ENCODE measurements at regions not wholly inside any gene's neighbourhood (a gene's known extent, or its start where the extent isn't known, plus 50 kb on each side); places are given as distances from the start of the nearest gene placed in this dataset.

GRCh38 chr1:168932539-168932938 is 174.0 kb upstream of the ATP1B1 start:
- peak; percentile 64 for DNase-seq (ENCODE audit: low read depth)
- H3K4me3 ChIP-seq (replicated peaks; ENCODE audit: low read depth, low read length): no peak overlapping the region
- TF ChIP-seq CTCF (IDR thresholded peaks at IDR 0.05; ENCODE audit: low read length, missing control alignments): no peak

- no peak overlapping the region for H3K4me3 ChIP-seq (replicated peaks; ENCODE audit: low read depth, low read length)
- no peak for TF ChIP-seq CTCF (IDR thresholded peaks at IDR 0.05; ENCODE audit: low read length, missing control alignments)
- DNase-seq (ENCODE audit: low read depth): no peak
Measured at GRCh38 chr1:168933141-168933805, 173.2 kb upstream of the ATP1B1 start.

- TF ChIP-seq CTCF (IDR thresholded peaks at IDR 0.05; ENCODE audit: low read length, missing control alignments): no peak
- H3K4me3 ChIP-seq (replicated peaks; ENCODE audit: low read depth, low read length): no peak overlapping the region
- no peak for DNase-seq (ENCODE audit: low read depth)
Measured at GRCh38 chr1:168939110-168939946, 167.2 kb upstream of the ATP1B1 start.

GRCh38 chr1:168939947-168940223 is 166.6 kb upstream of the ATP1B1 start:
- no peak for TF ChIP-seq CTCF (IDR thresholded peaks at IDR 0.05; ENCODE audit: low read length, missing control alignments)
- no peak for DNase-seq (ENCODE audit: low read depth)
- no peak overlapping the region for H3K4me3 ChIP-seq (replicated peaks; ENCODE audit: low read depth, low read length)

GRCh38 chr1:168941640-168942039 is 164.8 kb upstream of the ATP1B1 start:
- no peak for TF ChIP-seq CTCF (IDR thresholded peaks at IDR 0.05; ENCODE audit: low read length, missing control alignments)
- DNase-seq (ENCODE audit: low read depth): no peak
- no peak overlapping the region for H3K4me3 ChIP-seq (replicated peaks; ENCODE audit: low read depth, low read length)

- DNase-seq (ENCODE audit: low read depth): no peak
- no peak overlapping the region for H3K4me3 ChIP-seq (replicated peaks; ENCODE audit: low read depth, low read length)
- TF ChIP-seq CTCF (IDR thresholded peaks at IDR 0.05; ENCODE audit: low read length, missing control alignments): no peak
Measured at GRCh38 chr1:168942165-168942564, 164.3 kb upstream of the ATP1B1 start.

- H3K4me3 ChIP-seq (replicated peaks; ENCODE audit: low read depth, low read length): no peak overlapping the region
- DNase-seq (ENCODE audit: low read depth): no peak
- TF ChIP-seq CTCF (IDR thresholded peaks at IDR 0.05; ENCODE audit: low read length, missing control alignments): no peak
Measured at GRCh38 chr1:168945870-168946269, 160.6 kb upstream of the ATP1B1 start.

Data from fibroblast of pulmonary artery (primary cell).